Thyroid gland (tissue), 4 donors: ENCODE measurements at regions not wholly inside any gene's neighbourhood (a gene's known extent, or its start where the extent isn't known, plus 50 kb on each side); places are given as distances from the start of the nearest gene placed in this dataset.
"Not testable (repeated sequence)": the region's sequence is repeated elsewhere in the genome, so short reads cannot be mapped to it uniquely, and the experiment has no call there.

Source experiments
- DNase-seq, 2 donors: peaks; one replicate each; pipeline ENCODE4 v3.0.0-alpha.2; 2019
- H3K27ac ChIP-seq, 3 donors: fragments of 200-600 bp; sonication (generic); 1 replicate in 2 of 3; 2 replicates in 1 of 3; pipeline ENCODE4 v1.5.1; 2016 to 2019; ENCODE audit warnings: mild to moderate bottlenecking in 1 of 3, moderate library complexity in 1 of 3
- H3K27me3 ChIP-seq: fragments of 200-600 bp; sonication (generic); one replicate; pipeline ENCODE4 v1.5.1; 2019
- H3K36me3 ChIP-seq, 2 donors: fragments of 200-600 bp; sonication (generic); one replicate each; pipeline ENCODE4 v1.5.1; 2016 to 2019
- H3K4me1 ChIP-seq, 2 donors: fragments of 200-600 bp; sonication (generic); one replicate each; pipeline ENCODE4 v1.5.1; 2017 to 2019
- H3K4me3 ChIP-seq, 3 donors: fragments of 200-600 bp; sonication (generic); replicated peaks in 1 of 3; 1 replicate in 2 of 3; 2 replicates in 1 of 3; pipeline ENCODE4 v1.5.1; 2016; ENCODE audit warnings: mild to moderate bottlenecking in 1 of 3
- H3K9me3 ChIP-seq: fragments of 200-600 bp; sonication (generic); one replicate; pipeline ENCODE4 v1.5.1; 2017
- CTCF ChIP-seq, 6 experiments: fragments of 200-600 bp in 3 of 6; fragments of 450-650 bp in 3 of 6; sonication (generic) in 3 of 6; IDR thresholded peaks; one replicate each; pipeline ENCODE4 v1.5.1; 2016 to 2019; ENCODE audit warnings: antibody characterized with exemption in 6 of 6, mild to moderate bottlenecking in 2 of 6, inconsistent platforms in 1 of 6, moderate library complexity in 1 of 6
- POLR2A ChIP-seq, 2 donors: fragments of 450-650 bp; IDR thresholded peaks; one replicate each; pipeline ENCODE4 v1.6.1; 2017; ENCODE audit warnings: antibody characterized with exemption in 2 of 2, mild to moderate bottlenecking in 2 of 2, moderate library complexity in 1 of 2
- WGBS, 2 donors: methylation state at CpG; one replicate each; pipeline ENCODE4 v1.1.5; 2017; 5-methylcytosine and 5-hydroxymethylcytosine counted together
- intact Hi-C: fragments of 100-400 bp; cut with DNase I; formaldehyde crosslinking; loops from one replicate; pipeline ENCODE4 v1.15.1; 2023

GRCh38 chr10:125231116-125231812, 70.9 kb upstream of the CTBP2 start:
- Histone ChIP-seq H3K4me3 (no peak overlapping the region), H3K4me1 (no peaks in the 10 kb centered on the region), H3K27me3 (no peaks in the 10 kb centered on the region), H3K27ac (no peak overlapping the region), H3K9me3 (no peaks in the 10 kb centered on the region), H3K36me3 (no peaks in the 10 kb centered on the region)
- 72 to 75% methylated on average over 7 to 12 of the region's 13 CpGs for WGBS, 2 donors
- intact Hi-C loops: no loop called here
- TF ChIP-seq CTCF (IDR thresholded peaks at IDR 0.05) (no peak), POLR2A (IDR thresholded peaks at IDR 0.05) (no peak)
- no peak for DNase-seq

- TF ChIP-seq CTCF (IDR thresholded peaks at IDR 0.05) (no peak), POLR2A (IDR thresholded peaks at IDR 0.05) (no peak)
- Histone ChIP-seq H3K9me3 (no peaks in the 10 kb centered on the region), H3K27me3 (no peaks in the 10 kb centered on the region), H3K36me3 (no peaks in the 10 kb centered on the region), H3K27ac (no peak overlapping the region), H3K4me1 (no peaks in the 10 kb centered on the region), H3K4me3 (no peak overlapping the region)
- intact Hi-C loops: no loop called here
- no peak for DNase-seq
- 83 to 89% methylated on average over 2 of the region's 2 CpGs for WGBS, 2 donors
Observed at GRCh38 chr10:125230251-125230650, 69.9 kb upstream of the CTBP2 start.

- DNase-seq, intact Hi-C loops: not testable (repeated sequence)
Observed at GRCh38 chr10:125228245-125228940, 68.0 kb upstream of the CTBP2 start.

GRCh38 chr10:125227546-125227945, 67.2 kb upstream of the CTBP2 start:
- 92 to 93% methylated on average over 14 to 15 of the region's 15 CpGs for WGBS, 2 donors
- Histone ChIP-seq H3K4me3 (no peak overlapping the region), H3K27me3 (no peaks in the 10 kb centered on the region), H3K9me3 (no peaks in the 10 kb centered on the region), H3K4me1 (no peaks in the 10 kb centered on the region), H3K27ac (no peak overlapping the region), H3K36me3 (no peaks in the 10 kb centered on the region)
- TF ChIP-seq POLR2A (IDR thresholded peaks at IDR 0.05) (no peak), CTCF (IDR thresholded peaks at IDR 0.05) (no peak)
- intact Hi-C loops: no loop called here
- DNase-seq: no peak

More at GRCh38 chr10:125228245-125228940, 68.0 kb upstream of the CTBP2 start:
- H3K9me3 ChIP-seq, H3K27ac ChIP-seq, H3K27me3 ChIP-seq, H3K4me3 ChIP-seq, H3K36me3 ChIP-seq, H3K4me1 ChIP-seq: not testable (repeated sequence)
- 83 to 86% methylated on average over 26 to 38 of the region's 38 CpGs for WGBS, 2 donors

GRCh38 chr10:125226823-125227222, 66.5 kb upstream of the CTBP2 start:
- H3K4me1 ChIP-seq: no peaks in the 10 kb centered on the region
- H3K9me3 ChIP-seq: no peaks in the 10 kb centered on the region
- H3K36me3 ChIP-seq: no peaks in the 10 kb centered on the region
- WGBS, 2 donors: 98 to 99% methylated on average over 7 to 12 of the region's 13 CpGs
- intact Hi-C loops: no loop called here
- TF ChIP-seq CTCF (IDR thresholded peaks at IDR 0.05): no peak
- TF ChIP-seq POLR2A (IDR thresholded peaks at IDR 0.05): no peak
- no peak for DNase-seq
- no peak overlapping the region for H3K4me3 ChIP-seq
- no peaks in the 10 kb centered on the region for H3K27me3 ChIP-seq
- no peak overlapping the region for H3K27ac ChIP-seq
